ENCODE measurements at regions not wholly inside any gene's neighbourhood (a gene's known extent, or its start where the extent isn't known, plus 50 kb on each side); places are given as distances from the start of the nearest gene placed in this dataset.

DNA sequence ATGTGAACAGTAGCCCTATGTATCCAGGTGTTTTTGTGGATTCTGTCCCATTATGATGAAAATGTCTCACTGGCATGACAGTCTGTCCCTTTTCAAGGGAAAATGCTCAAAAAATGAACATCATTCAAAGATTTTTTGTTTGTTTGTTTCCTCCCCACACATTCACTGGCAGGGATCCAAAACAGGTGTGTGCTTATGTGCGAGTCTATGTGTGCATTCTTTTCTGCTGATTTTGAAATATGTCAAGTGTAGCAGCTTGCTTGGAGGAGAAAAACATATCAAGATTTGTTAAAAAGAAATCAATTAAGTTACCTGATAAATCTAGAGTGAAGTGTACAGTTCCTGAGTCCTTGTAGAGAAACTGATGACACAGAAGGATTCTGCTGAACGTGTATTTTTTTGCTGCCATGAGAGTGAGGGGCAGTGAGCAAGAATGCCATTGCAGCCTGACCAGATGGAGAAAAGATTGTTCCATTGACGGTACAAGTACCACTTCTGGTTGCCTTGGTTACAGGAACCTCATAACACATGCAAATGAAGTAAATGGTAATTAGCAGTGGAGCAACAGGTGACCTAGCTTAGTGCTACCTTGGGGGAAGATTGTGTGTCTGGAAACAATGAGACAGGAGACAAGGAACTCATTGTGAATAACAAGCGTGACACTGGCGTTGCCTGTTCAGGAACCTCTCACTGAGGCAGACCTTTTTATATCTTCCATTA is 277.4 kb upstream of the PHYHIPL start:
- no peak for DNase-seq
- Mint-ChIP-seq H3K27ac (no peak overlapping the region), H3K4me1 (ENCODE audit: low read depth) (peaks cover 5% of the 10 kb centered on the region; the same call in 1 of the 2 replicates), H3K9me3 (peaks cover 3% of the 10 kb centered on the region; the same call in 1 of the 2 replicates), H3K36me3 (ENCODE audit: low read depth) (no peaks in the 10 kb centered on the region; the same call in 1 of the 2 replicates), H3K4me3 (no peak overlapping the region), H3K27me3 (ENCODE audit: insufficient read depth) (peaks cover 2% of the 10 kb centered on the region; the same call in 1 of the 2 replicates)
- TF ChIP-seq, protein P1, sequence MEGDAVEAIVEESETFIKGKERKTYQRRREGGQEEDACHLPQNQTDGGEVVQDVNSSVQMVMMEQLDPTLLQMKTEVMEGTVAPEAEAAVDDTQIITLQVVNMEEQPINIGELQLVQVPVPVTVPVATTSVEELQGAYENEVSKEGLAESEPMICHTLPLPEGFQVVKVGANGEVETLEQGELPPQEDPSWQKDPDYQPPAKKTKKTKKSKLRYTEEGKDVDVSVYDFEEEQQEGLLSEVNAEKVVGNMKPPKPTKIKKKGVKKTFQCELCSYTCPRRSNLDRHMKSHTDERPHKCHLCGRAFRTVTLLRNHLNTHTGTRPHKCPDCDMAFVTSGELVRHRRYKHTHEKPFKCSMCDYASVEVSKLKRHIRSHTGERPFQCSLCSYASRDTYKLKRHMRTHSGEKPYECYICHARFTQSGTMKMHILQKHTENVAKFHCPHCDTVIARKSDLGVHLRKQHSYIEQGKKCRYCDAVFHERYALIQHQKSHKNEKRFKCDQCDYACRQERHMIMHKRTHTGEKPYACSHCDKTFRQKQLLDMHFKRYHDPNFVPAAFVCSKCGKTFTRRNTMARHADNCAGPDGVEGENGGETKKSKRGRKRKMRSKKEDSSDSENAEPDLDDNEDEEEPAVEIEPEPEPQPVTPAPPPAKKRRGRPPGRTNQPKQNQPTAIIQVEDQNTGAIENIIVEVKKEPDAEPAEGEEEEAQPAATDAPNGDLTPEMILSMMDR (IDR thresholded peaks at IDR 0.05), result no peak

DNA sequence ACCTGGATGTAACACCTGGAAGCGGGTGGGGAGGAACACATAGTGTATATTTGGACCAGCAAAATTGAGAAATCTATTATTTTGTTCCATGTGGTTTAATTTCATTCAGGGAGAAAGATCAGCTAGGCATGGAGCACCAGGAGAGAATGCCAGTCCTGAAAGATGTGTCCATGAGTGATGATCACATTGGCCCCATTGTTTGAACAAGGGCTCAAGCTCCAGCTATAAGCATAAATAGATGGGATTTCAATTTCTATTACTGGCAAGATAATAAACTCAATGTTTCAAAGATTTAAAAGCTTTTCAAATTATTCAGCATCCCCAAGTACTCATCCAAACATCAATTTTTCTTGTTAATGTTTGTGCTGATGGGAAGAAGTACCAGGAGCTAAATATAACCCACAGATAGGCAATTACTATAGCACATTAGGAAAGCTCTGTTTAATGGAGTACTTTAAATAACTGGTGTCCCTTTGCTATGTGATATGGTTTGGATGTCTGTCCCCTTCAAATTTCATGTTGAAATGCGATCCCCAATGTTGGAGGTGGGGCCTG is 275.3 kb upstream of the PHYHIPL start:
- TF ChIP-seq, protein P1 (IDR thresholded peaks at IDR 0.05), result no peak
- no peak overlapping the region for H3K27ac Mint-ChIP-seq
- no peak overlapping the region for H3K4me3 Mint-ChIP-seq
- peaks cover 3% of the 10 kb centered on the region; the same call in 1 of the 2 replicates for H3K9me3 Mint-ChIP-seq
- no peaks in the 10 kb centered on the region for H3K4me1 Mint-ChIP-seq (ENCODE audit: low read depth)
- DNase-seq, result no peak
- H3K36me3 Mint-ChIP-seq (ENCODE audit: low read depth), result no peaks in the 10 kb centered on the region; the same call in 1 of the 2 replicates
- H3K27me3 Mint-ChIP-seq (ENCODE audit: insufficient read depth), result peaks cover 2% of the 10 kb centered on the region; the same call in 1 of the 2 replicates

DNA sequence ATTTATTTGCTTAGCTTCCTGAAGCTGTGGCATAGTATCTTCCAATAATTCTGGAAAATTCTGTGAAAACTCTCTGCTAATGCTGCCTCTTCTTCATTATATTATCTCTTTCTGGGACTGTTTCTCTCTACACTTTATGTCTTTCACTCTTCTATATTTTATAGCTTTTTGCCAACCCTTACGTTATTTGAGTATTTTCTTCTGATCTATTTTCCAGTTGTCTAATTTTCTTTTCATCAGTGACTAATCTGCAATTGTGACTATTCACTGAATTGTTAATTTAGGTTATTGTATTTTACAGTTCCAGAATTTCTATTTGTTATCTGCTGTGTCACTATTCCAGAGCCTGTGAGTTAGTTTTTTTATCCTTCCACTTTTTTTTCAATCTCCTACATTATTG is 273.4 kb upstream of the PHYHIPL start:
- Mint-ChIP-seq H3K4me1 (ENCODE audit: low read depth) (no peaks in the 10 kb centered on the region), H3K9me3 (peaks cover 3% of the 10 kb centered on the region; the same call in 1 of the 2 replicates), H3K27me3 (ENCODE audit: insufficient read depth) (peaks cover 2% of the 10 kb centered on the region; the same call in 1 of the 2 replicates), H3K27ac (no peak overlapping the region), H3K4me3 (no peak overlapping the region), H3K36me3 (ENCODE audit: low read depth) (no peaks in the 10 kb centered on the region; the same call in 1 of the 2 replicates)
- TF ChIP-seq, protein P1 (IDR thresholded peaks at IDR 0.05), result no peak
- no peak for DNase-seq

DNA sequence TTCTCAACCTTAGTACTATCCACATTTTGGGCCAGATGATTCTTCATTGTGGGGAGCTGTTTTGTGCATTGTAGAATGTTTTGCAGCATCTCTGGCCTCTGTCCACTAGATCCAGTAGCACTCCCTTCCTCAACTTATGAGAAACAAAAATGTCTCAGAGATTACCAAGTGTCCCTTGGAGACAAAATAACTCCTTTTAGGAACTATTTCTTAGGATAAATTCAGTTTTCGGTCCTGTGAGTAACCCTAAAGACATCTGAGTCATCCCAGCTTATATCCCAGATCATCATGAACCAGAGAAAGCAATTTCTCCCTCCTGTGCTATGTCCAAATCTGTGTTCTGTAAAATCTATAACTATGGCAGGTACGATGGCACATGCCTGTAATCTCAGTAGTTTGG is 266.6 kb upstream of the PHYHIPL start:
- Mint-ChIP-seq H3K36me3 (ENCODE audit: low read depth) (no peaks in the 10 kb centered on the region), H3K9me3 (no peaks in the 10 kb centered on the region), H3K27ac (peak overlapping the region; percentile 44), H3K27me3 (ENCODE audit: insufficient read depth) (peaks cover 1% of the 10 kb centered on the region), H3K4me1 (ENCODE audit: low read depth) (peaks cover 23% of the 10 kb centered on the region), H3K4me3 (no peak overlapping the region)
- peak; percentile 39 for DNase-seq
- TF ChIP-seq, protein P1 (IDR thresholded peaks at IDR 0.05), result no peak

DNA sequence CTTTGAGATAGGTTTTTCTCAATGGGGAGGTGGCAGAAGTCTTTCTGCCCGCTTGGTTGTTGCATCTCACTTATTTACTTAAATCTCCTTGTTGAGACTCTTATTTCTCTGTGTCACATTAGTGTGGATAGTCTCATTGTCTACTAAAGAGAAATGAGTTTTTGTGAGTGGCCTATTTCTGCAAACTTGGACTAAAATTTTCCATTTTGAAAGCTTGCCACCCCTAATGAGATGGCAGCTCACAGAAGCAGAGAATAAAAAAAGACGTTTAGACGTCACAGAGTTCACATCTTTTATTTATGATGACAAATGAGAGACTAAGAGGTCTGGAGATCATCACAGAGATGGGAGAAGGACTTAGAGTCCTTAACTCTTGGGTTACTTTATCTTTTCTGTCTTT is 262.7 kb upstream of the PHYHIPL start:
- no peaks in the 10 kb centered on the region for H3K36me3 Mint-ChIP-seq (ENCODE audit: low read depth)
- peaks cover 30% of the 10 kb centered on the region for H3K4me1 Mint-ChIP-seq (ENCODE audit: low read depth)
- H3K27ac Mint-ChIP-seq, result no peak overlapping the region
- H3K4me3 Mint-ChIP-seq, result no peak overlapping the region
- no peak for DNase-seq
- TF ChIP-seq, protein P1 (IDR thresholded peaks at IDR 0.05), result no peak
- no peaks in the 10 kb centered on the region for H3K9me3 Mint-ChIP-seq
- peaks cover 1% of the 10 kb centered on the region; the same call in 1 of the 2 replicates for H3K27me3 Mint-ChIP-seq (ENCODE audit: insufficient read depth)

All from HFFc6 (cell line).